ENCODE measurements at regions not wholly inside any gene's neighbourhood (a gene's known extent, or its start where the extent isn't known, plus 50 kb on each side); places are given as distances from the start of the nearest gene placed in this dataset.

- TF ChIP-seq, protein P1, sequence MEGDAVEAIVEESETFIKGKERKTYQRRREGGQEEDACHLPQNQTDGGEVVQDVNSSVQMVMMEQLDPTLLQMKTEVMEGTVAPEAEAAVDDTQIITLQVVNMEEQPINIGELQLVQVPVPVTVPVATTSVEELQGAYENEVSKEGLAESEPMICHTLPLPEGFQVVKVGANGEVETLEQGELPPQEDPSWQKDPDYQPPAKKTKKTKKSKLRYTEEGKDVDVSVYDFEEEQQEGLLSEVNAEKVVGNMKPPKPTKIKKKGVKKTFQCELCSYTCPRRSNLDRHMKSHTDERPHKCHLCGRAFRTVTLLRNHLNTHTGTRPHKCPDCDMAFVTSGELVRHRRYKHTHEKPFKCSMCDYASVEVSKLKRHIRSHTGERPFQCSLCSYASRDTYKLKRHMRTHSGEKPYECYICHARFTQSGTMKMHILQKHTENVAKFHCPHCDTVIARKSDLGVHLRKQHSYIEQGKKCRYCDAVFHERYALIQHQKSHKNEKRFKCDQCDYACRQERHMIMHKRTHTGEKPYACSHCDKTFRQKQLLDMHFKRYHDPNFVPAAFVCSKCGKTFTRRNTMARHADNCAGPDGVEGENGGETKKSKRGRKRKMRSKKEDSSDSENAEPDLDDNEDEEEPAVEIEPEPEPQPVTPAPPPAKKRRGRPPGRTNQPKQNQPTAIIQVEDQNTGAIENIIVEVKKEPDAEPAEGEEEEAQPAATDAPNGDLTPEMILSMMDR (tag by site-specific recombination; IDR thresholded peaks at IDR 0.05) = no peak
- TF ChIP-seq ZNF510 (tag by site-specific recombination; IDR thresholded peaks at IDR 0.05; ENCODE audit: insufficient replicate concordance) (no peak), YY1 (tag by site-specific recombination; IDR thresholded peaks at IDR 0.05) (no peak), ZNF398 (tag by site-specific recombination; IDR thresholded peaks at IDR 0.05) (no peak), ZNF114 (tag by site-specific recombination; IDR thresholded peaks at IDR 0.05) (no peak), ZNF16 (tag by site-specific recombination; IDR thresholded peaks at IDR 0.05; ENCODE audit: low read depth) (no peak), ZNF311 (tag by site-specific recombination; IDR thresholded peaks at IDR 0.05; ENCODE audit: borderline replicate concordance) (no peak)
Measured at GRCh38 chr4:147299205-147299604, 181.7 kb upstream of the EDNRA start.

Data from HEK293 (cell line).